ENCODE measurements at regions not wholly inside any gene's neighbourhood (a gene's known extent, or its start where the extent isn't known, plus 50 kb on each side); places are given as distances from the start of the nearest gene placed in this dataset.

GRCh38 chr4:101419336-101420135 lies 72.2 kb upstream of the PPP3CA start:
- Mint-ChIP-seq H3K4me3 (no peak overlapping the region), H3K27ac (ENCODE audit: unreplicated experiment) (no peak overlapping the region), H3K27me3 (ENCODE audit: low read depth) (no peaks in the 10 kb centered on the region), H3K36me3 (ENCODE audit: low read depth) (no peaks in the 10 kb centered on the region), H3K4me1 (peaks cover 12% of the 10 kb centered on the region), H3K9me3 (no peaks in the 10 kb centered on the region)
- no peak for DNase-seq (ENCODE audit: low read depth, low spot score)
- TF ChIP-seq, protein P1, sequence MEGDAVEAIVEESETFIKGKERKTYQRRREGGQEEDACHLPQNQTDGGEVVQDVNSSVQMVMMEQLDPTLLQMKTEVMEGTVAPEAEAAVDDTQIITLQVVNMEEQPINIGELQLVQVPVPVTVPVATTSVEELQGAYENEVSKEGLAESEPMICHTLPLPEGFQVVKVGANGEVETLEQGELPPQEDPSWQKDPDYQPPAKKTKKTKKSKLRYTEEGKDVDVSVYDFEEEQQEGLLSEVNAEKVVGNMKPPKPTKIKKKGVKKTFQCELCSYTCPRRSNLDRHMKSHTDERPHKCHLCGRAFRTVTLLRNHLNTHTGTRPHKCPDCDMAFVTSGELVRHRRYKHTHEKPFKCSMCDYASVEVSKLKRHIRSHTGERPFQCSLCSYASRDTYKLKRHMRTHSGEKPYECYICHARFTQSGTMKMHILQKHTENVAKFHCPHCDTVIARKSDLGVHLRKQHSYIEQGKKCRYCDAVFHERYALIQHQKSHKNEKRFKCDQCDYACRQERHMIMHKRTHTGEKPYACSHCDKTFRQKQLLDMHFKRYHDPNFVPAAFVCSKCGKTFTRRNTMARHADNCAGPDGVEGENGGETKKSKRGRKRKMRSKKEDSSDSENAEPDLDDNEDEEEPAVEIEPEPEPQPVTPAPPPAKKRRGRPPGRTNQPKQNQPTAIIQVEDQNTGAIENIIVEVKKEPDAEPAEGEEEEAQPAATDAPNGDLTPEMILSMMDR (conservative IDR thresholded peaks at IDR 0.05) = no peak

DNA sequence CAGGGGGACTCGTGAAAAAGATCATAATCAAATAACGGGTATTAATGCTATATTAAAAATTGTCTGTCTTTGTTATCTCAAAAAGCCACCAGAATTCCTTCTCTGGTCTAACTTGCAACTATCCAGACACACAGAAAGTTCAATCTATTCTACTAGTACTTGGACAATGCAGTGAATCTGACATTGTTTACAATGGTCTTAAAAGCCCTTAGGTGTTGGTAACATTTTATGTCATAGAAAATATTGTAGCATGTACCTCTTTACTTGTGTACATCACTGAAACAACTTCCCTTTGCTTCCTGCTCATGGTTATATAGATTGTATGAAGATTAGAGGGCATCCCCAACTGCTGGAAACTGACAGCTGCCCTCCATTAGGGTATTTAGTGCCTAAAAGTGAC lies 71.1 kb upstream of the PPP3CA start:
- Mint-ChIP-seq H3K36me3 (ENCODE audit: low read depth) (no peaks in the 10 kb centered on the region), H3K27ac (ENCODE audit: unreplicated experiment) (no peak overlapping the region), H3K4me3 (no peak overlapping the region), H3K27me3 (ENCODE audit: low read depth) (no peaks in the 10 kb centered on the region), H3K4me1 (peaks cover 12% of the 10 kb centered on the region), H3K9me3 (no peaks in the 10 kb centered on the region)
- TF ChIP-seq, protein P1 (conservative IDR thresholded peaks at IDR 0.05) = no peak
- DNase-seq (ENCODE audit: low read depth, low spot score) = no peak

GRCh38 chr4:101418055-101418454 lies 70.7 kb upstream of the PPP3CA start:
- H3K27ac Mint-ChIP-seq (ENCODE audit: unreplicated experiment) = no peak overlapping the region
- no peak for DNase-seq (ENCODE audit: low read depth, low spot score)
- TF ChIP-seq, protein P1 (conservative IDR thresholded peaks at IDR 0.05) = no peak
- H3K4me1 Mint-ChIP-seq = peaks cover 12% of the 10 kb centered on the region
- no peak overlapping the region for H3K4me3 Mint-ChIP-seq
- no peaks in the 10 kb centered on the region for H3K27me3 Mint-ChIP-seq (ENCODE audit: low read depth)
- no peaks in the 10 kb centered on the region for H3K9me3 Mint-ChIP-seq
- H3K36me3 Mint-ChIP-seq (ENCODE audit: low read depth) = no peaks in the 10 kb centered on the region

DNA sequence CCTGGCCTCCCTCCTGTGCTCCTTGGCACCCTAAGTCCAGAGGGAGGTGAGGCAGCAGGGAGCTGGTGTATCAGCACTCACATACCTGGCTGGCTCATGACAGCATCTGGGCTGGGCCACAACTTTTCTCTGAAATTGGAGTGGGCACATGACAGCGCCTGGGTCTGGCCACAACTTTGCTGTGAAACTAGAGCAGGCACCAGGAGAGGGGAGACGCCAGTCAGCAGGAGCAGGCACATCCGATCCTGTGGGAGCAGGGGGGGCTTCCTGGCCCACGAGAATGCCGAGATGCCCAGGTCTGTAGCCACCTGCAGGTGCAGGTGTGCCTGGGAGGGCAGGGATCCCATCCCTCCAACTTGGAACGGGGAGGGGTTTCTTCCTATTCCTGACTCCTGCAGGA lies 69.7 kb upstream of the PPP3CA start:
- H3K9me3 Mint-ChIP-seq = peaks cover 3% of the 10 kb centered on the region
- H3K27me3 Mint-ChIP-seq (ENCODE audit: low read depth) = no peaks in the 10 kb centered on the region
- TF ChIP-seq, protein P1 (conservative IDR thresholded peaks at IDR 0.05) = no peak
- no peak for DNase-seq (ENCODE audit: low read depth, low spot score)
- no peak overlapping the region for H3K4me3 Mint-ChIP-seq
- H3K4me1 Mint-ChIP-seq = peaks cover 12% of the 10 kb centered on the region
- no peaks in the 10 kb centered on the region for H3K36me3 Mint-ChIP-seq (ENCODE audit: low read depth)
- no peak overlapping the region for H3K27ac Mint-ChIP-seq (ENCODE audit: unreplicated experiment)

DNA sequence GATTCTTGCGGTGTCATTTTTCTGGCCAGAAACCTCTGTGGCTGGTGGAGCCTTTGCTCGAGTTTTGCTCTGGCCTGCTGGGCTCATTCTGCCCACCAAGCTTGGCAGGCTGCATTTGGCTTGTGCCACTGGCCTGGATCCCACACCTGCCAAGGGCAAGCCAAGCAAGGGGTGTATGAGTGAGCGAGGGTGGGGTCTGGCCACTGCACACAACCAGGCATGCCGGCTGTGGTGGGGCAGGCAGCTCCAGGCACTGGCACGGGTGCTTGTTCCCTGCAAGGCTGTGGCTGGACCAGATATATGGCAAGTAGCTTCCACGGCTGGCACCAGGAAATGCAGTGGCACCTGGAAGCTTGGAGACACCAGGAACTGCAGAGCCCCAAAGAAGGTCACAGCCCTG lies 68.6 kb upstream of the PPP3CA start:
- no peak for DNase-seq (ENCODE audit: low read depth, low spot score)
- Mint-ChIP-seq H3K36me3 (ENCODE audit: low read depth) (no peaks in the 10 kb centered on the region), H3K4me3 (no peak overlapping the region), H3K27ac (ENCODE audit: unreplicated experiment) (no peak overlapping the region), H3K4me1 (peaks cover 12% of the 10 kb centered on the region), H3K9me3 (peaks cover 3% of the 10 kb centered on the region), H3K27me3 (ENCODE audit: low read depth) (no peaks in the 10 kb centered on the region)
- TF ChIP-seq, protein P1 (conservative IDR thresholded peaks at IDR 0.05) = no peak

Data from neural crest cell (in vitro differentiated cells).